ENCODE measurements at regions not wholly inside any gene's neighbourhood (a gene's known extent, or its start where the extent isn't known, plus 50 kb on each side); places are given as distances from the start of the nearest gene placed in this dataset.

DNA sequence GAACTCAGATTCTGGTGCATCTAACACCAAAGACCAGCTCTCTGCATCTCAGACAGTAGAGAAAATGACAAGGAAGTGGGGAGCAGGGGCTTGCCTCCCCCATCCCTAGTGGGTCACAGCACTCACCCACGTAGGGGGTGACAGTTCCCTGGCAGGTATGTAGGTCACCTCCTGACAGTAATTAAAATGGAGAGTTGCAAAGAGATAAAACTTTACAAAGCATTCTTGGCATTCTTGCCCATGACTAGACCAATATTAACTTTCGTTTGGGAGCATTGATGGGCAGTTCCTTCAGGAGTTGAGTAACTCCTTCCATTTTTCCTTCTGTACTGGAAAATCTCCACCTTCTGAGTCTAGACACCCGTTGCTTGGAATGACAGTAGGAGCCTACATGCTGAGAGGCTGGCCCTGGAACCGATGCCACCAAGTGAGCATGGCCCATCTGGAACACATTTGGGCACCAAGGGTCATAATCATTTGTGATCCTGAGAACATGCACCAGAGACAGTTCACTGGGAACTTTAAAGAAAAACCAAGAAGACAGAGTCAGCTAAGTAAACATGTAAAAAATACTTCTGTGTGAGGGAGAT lies 81.5 kb upstream of the MSX2 start:
- no peak for TF ChIP-seq CTCF (IDR thresholded peaks at IDR 0.05 in 2 of 3, conservative IDR thresholded peaks at IDR 0.05 in 1 of 3; ENCODE audit: control insufficient read depth in 2 of 3, extremely low read depth in 1 of 3, insufficient read depth in 1 of 3, low read depth in 3 of 3, low read length in 3 of 3)
- TF ChIP-seq ZNF274 (IDR thresholded peaks at IDR 0.05; ENCODE audit: insufficient read depth, insufficient read length) = no peak
- no peak for TF ChIP-seq CEBPB (IDR thresholded peaks at IDR 0.05; ENCODE audit: borderline replicate concordance in 1 of 2, low read depth in 2 of 2, low read length in 2 of 2)
- no peak for TF ChIP-seq POLR2A (IDR thresholded peaks at IDR 0.05; ENCODE audit: low read depth, low read length)
- TF ChIP-seq EP300 (IDR thresholded peaks at IDR 0.05; ENCODE audit: borderline replicate concordance in 1 of 2, control insufficient read depth in 1 of 2, low read depth in 2 of 2, low read length in 2 of 2) = no peak
- no peak for TF ChIP-seq SUZ12 (IDR thresholded peaks at IDR 0.05; ENCODE audit: unreplicated experiment)
- no peak for TF ChIP-seq SMC3 (IDR thresholded peaks at IDR 0.05; ENCODE audit: borderline replicate concordance, low read length)
- no peak for TF ChIP-seq EZH2 (IDR thresholded peaks at IDR 0.05; ENCODE audit: borderline replicate concordance, control insufficient read depth, low read depth, low read length)
- no peak for TF ChIP-seq JUND (IDR thresholded peaks at IDR 0.05; ENCODE audit: low read depth, low read length)
- no peak for TF ChIP-seq SP1 (IDR thresholded peaks at IDR 0.05; ENCODE audit: low read depth, low read length)
- no peak for TF ChIP-seq ESRRA (IDR thresholded peaks at IDR 0.05; ENCODE audit: low read length)
- TF ChIP-seq FOXM1 (IDR thresholded peaks at IDR 0.05; ENCODE audit: low read depth, low read length) = no peak

Data from GM12878 (cell line).